Mucosa of descending colon (tissue), 3 donors: ENCODE measurements at regions not wholly inside any gene's neighbourhood (a gene's known extent, or its start where the extent isn't known, plus 50 kb on each side); places are given as distances from the start of the nearest gene placed in this dataset.

Source experiments
- ATAC-seq: fragments of 200-7000 bp; cut with Tn5 transposase; one replicate; pipeline ENCODE4 v1.9.1; 2020; ENCODE audit warnings: mild to moderate bottlenecking, moderate library complexity
- DNase-seq, 3 donors: peaks; one replicate each; pipeline ENCODE4 v3.0.0-alpha.2; 2020
- H3K36me3 ChIP-seq: fragments of 200-600 bp; one replicate; pipeline ENCODE4 v1.8.0; 2021; ENCODE audit warnings: low read depth, mild to moderate bottlenecking
- H3K4me1 ChIP-seq: fragments of 200-600 bp; one replicate; pipeline ENCODE4 v1.8.0; 2021; ENCODE audit warnings: low read depth, mild to moderate bottlenecking
- H3K4me3 ChIP-seq: fragments of 200-600 bp; one replicate; pipeline ENCODE4 v1.8.0; 2021; ENCODE audit warnings: mild to moderate bottlenecking
- H3K9me3 ChIP-seq: fragments of 200-600 bp; one replicate; pipeline ENCODE4 v1.8.0; 2021; ENCODE audit warnings: mild to moderate bottlenecking
- intact Hi-C, 2 donors: fragments of 100-400 bp; cut with DNase I in 1 of 2; cut with micrococcal nuclease in 1 of 2; formaldehyde crosslinking; loops; one replicate each; pipeline versions ENCODE4 v1.11.0 to v1.11.1; 2022; cut with DNase I, micrococcal nuclease
- TF ChIP-seq, protein P1 (sequence below): fragments of 200-600 bp; IDR thresholded peaks from one replicate; pipeline ENCODE4 v1.8.0; 2022; ENCODE audit warnings: antibody characterized with exemption, mild to moderate bottlenecking
- donor health status: DM: no; HTN: no; CAD: no; lungs with moderate emphysema.
- donor health status: DM: no; HTN: no; CAD: no.
- donor health status: DM: no; HTN: yes; CAD: no.

DNA sequence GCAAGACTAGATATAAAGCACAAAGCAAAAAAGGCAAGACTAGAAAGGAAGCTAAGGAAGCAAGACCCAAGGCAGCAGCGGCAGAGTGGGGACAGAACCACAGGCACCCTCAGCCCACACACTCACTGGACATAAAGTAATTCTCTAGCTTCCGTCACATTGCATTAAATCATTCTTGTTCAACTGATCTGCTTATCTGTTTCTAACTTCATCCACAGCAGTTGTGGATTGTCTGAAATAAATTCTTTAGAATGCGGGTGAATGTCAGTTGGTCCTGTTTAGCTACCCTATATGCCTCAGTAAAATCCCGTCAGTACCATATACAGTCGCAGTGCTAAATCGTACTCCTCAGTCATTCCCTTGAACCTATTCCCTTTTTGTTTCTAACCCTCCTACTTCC, 183.2 kb upstream of the SLC39A10 start:
- intact Hi-C loops, result no loop called here
- ATAC-seq (no peak), DNase-seq (no peak)
- Histone ChIP-seq H3K4me1 (no peaks in the 10 kb centered on the region), H3K36me3 (no peaks in the 10 kb centered on the region), H3K4me3 (no peak overlapping the region), H3K9me3 (no peaks in the 10 kb centered on the region)
- TF ChIP-seq, protein P1, sequence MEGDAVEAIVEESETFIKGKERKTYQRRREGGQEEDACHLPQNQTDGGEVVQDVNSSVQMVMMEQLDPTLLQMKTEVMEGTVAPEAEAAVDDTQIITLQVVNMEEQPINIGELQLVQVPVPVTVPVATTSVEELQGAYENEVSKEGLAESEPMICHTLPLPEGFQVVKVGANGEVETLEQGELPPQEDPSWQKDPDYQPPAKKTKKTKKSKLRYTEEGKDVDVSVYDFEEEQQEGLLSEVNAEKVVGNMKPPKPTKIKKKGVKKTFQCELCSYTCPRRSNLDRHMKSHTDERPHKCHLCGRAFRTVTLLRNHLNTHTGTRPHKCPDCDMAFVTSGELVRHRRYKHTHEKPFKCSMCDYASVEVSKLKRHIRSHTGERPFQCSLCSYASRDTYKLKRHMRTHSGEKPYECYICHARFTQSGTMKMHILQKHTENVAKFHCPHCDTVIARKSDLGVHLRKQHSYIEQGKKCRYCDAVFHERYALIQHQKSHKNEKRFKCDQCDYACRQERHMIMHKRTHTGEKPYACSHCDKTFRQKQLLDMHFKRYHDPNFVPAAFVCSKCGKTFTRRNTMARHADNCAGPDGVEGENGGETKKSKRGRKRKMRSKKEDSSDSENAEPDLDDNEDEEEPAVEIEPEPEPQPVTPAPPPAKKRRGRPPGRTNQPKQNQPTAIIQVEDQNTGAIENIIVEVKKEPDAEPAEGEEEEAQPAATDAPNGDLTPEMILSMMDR, result no peak

DNA sequence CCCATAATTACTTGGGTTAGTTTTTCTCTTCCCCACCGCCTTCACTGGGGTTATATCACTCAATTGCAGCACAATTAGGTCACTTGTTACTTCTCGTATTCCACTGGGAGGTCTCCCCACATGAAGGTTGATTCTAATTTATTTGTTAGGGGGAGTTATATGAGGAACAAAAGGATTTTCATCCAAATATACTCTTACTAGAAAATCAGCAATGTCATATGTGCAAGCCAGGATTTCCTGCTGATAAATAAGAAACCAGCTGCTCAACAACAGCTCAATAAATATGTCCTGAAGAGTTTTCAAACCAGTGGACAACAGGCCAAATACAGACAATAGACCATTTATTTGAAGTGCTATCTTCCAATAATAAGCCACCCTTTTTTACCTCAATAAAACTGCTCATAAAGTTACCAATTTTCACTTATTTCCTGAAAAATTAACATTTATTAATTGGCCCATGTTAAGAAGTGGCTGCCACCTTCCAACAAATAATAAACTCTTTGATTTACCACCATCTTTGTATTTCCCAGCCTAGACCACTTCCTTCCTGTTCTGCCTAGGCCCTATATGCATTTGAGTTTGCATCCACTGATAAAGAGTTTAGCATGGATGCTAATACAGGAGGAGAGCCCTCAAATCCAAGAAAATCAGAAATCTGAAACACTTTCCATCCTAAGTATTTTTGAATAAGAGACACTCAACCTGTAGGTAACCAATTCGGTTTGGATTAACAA, 184.4 kb upstream of the SLC39A10 start:
- no peaks in the 10 kb centered on the region for H3K4me1 ChIP-seq
- no peak overlapping the region for H3K4me3 ChIP-seq
- H3K9me3 ChIP-seq, result no peaks in the 10 kb centered on the region
- DNase-seq (no peak), ATAC-seq (no peak)
- TF ChIP-seq, protein P1, result no peak
- H3K36me3 ChIP-seq, result no peaks in the 10 kb centered on the region
- intact Hi-C loops, result no loop called here

DNA sequence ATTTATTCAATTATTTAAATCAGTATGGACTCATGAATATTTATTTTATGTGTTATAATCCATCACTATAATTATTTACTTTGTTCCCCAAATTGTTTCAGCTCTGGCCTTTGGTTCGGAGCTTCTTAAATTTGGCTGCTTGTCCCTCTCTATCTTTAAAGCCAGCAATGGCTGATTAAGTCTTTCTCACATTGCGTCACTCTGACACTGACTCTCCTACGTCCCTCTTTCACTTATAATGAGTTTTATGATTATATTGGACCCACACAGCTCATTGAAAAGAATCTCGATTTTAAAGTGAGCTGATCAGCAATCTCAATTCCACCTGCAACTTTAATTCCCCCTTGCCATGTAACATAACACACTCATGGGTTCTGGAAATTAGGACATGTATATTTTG, 185.2 kb upstream of the SLC39A10 start:
- Histone ChIP-seq H3K4me3 (no peak overlapping the region), H3K9me3 (no peaks in the 10 kb centered on the region), H3K36me3 (no peaks in the 10 kb centered on the region), H3K4me1 (no peaks in the 10 kb centered on the region)
- DNase-seq (no peak), ATAC-seq (no peak)
- intact Hi-C loops, result no loop called here
- TF ChIP-seq, protein P1, result no peak

DNA sequence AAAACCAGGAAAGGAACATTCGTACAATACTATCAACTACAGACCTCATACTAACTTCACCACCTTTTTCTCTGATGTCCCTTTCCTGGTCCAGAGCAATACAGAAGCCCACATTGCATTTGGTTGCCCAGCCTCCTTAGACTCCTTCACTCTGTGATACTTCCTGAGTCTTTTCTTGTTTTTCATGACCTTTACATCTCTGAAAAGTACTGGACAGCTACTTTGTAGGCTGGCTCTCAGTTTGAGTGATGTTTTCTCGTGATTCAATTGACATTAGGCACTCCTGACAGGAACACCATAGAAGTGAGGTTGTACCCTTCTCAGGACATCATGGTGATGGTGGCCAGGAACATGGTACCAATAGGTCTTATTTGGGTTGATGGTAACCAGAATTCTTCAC, 185.9 kb upstream of the SLC39A10 start:
- H3K4me1 ChIP-seq, result no peaks in the 10 kb centered on the region
- H3K4me3 ChIP-seq, result no peak overlapping the region
- H3K36me3 ChIP-seq, result no peaks in the 10 kb centered on the region
- peaks cover 3% of the 10 kb centered on the region for H3K9me3 ChIP-seq
- TF ChIP-seq, protein P1, result no peak
- intact Hi-C loops, result no loop called here
- ATAC-seq, result no peak
- no peak for DNase-seq

DNA sequence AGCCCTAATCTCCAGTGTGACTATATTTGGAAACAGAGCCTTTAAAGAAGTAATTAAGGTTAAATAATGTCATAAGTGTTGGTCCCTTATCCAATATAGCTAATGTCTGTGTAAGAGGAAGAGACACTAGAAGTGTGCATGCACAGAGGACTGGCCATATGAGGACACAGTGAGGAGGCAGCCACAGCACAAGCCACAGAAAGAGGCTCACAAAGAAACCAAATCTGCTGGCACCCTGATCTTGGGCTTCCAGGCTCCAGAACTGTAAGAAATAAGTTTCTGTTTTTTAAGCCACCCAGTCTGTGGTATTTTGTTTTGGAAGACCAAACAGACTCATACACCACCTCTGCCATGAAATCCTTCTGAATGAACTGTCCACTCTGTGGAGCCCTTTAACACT, 186.4 kb upstream of the SLC39A10 start:
- intact Hi-C loops, result no loop called here
- Histone ChIP-seq H3K4me3 (no peak overlapping the region), H3K9me3 (peaks cover 3% of the 10 kb centered on the region), H3K4me1 (no peaks in the 10 kb centered on the region), H3K36me3 (no peaks in the 10 kb centered on the region)
- TF ChIP-seq, protein P1, result no peak
- ATAC-seq (no peak), DNase-seq (no peak)

DNA sequence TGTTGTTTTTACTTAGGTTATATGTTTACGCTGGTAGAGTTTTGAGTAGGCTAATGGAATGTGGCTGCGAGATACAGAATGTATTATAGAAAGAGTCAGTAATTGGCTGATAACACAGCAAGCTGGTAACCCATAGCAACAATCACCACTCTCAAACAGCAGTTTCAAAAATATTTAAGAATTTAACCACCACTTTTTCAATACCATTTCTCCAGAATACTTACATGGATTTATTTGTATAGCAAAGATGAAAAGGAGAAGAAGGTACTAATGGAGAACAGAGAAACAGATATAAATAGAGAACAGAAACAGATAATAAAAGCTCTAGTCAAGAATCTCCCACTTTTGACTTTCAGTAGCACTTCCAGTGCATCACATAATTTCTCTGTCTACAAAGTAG, 188.3 kb upstream of the SLC39A10 start:
- H3K4me1 ChIP-seq, result no peaks in the 10 kb centered on the region
- TF ChIP-seq, protein P1, result no peak
- H3K9me3 ChIP-seq, result peaks cover 3% of the 10 kb centered on the region
- no peaks in the 10 kb centered on the region for H3K36me3 ChIP-seq
- DNase-seq (no peak), ATAC-seq (no peak)
- intact Hi-C loops, result no loop called here
- no peak overlapping the region for H3K4me3 ChIP-seq
